HG02885 (cell line): ENCODE measurements at regions not wholly inside any gene's neighbourhood (a gene's known extent, or its start where the extent isn't known, plus 50 kb on each side); places are given as distances from the start of the nearest gene placed in this dataset.
A peak's percentile ranks its signal among the peaks of the same experiment; 100 is the strongest.

Experiments used
- ATAC-seq: cut with Tn5 transposase; IDR thresholded peaks from one replicate; pipeline ENCODE4 v1.9.1; 2021; ENCODE audit warnings: mild to moderate bottlenecking; ENCODE audit not compliant: unreplicated experiment, poor library complexity

GRCh38 chr4:110877778-110878370 is 255.0 kb upstream of the PITX2 start:
- ATAC-seq: no peak

- no peak for ATAC-seq
Observed at GRCh38 chr4:110878413-110878812, 255.5 kb upstream of the PITX2 start.

GRCh38 chr4:110878956-110879355 is 256.1 kb upstream of the PITX2 start:
- no peak for ATAC-seq

GRCh38 chr4:110886270-110886669 is 263.4 kb upstream of the PITX2 start:
- no peak for ATAC-seq

- no peak for ATAC-seq
Observed at GRCh38 chr4:110886856-110887255, 264.0 kb upstream of the PITX2 start.

GRCh38 chr4:110897784-110898183 is 274.9 kb upstream of the PITX2 start:
- no peak for ATAC-seq

- ATAC-seq: peak; percentile 78
Observed at GRCh38 chr4:110898290-110898689, 275.4 kb upstream of the PITX2 start.

- no peak for ATAC-seq
Observed at GRCh38 chr4:110900213-110900769, 277.4 kb upstream of the PITX2 start.

GRCh38 chr4:110902500-110902899 is 279.6 kb upstream of the PITX2 start:
- no peak for ATAC-seq

- ATAC-seq: no peak
Observed at GRCh38 chr4:110904435-110905065, 281.7 kb upstream of the PITX2 start.

- no peak for ATAC-seq
Observed at GRCh38 chr4:110905367-110905766, 282.5 kb upstream of the PITX2 start.

- no peak for ATAC-seq
Observed at GRCh38 chr4:110907801-110908313, 285.0 kb upstream of the PITX2 start.

- no peak for ATAC-seq
Observed at GRCh38 chr4:110914791-110915190, 291.9 kb upstream of the PITX2 start.

GRCh38 chr4:110915301-110915700 is 292.4 kb upstream of the PITX2 start:
- ATAC-seq: no peak

GRCh38 chr4:110916505-110916904 is 293.6 kb upstream of the PITX2 start:
- no peak for ATAC-seq

GRCh38 chr4:110917835-110918234 is 295.0 kb upstream of the PITX2 start:
- no peak for ATAC-seq

- no peak for ATAC-seq
Observed at GRCh38 chr4:110920990-110921389, 298.1 kb upstream of the PITX2 start.

- ATAC-seq: no peak
Observed at GRCh38 chr4:110924761-110925160, 301.9 kb upstream of the PITX2 start.

- no peak for ATAC-seq
Observed at GRCh38 chr4:110926841-110927400, 304.0 kb upstream of the PITX2 start.

- no peak for ATAC-seq
Observed at GRCh38 chr4:110933341-110933740, 310.5 kb upstream of the PITX2 start.

- no peak for ATAC-seq
Observed at GRCh38 chr4:110944501-110944900, 321.6 kb upstream of the PITX2 start.
